CD1c-positive myeloid dendritic cell (primary cell): ENCODE measurements at regions not wholly inside any gene's neighbourhood (a gene's known extent, or its start where the extent isn't known, plus 50 kb on each side); places are given as distances from the start of the nearest gene placed in this dataset.
"Not testable (repeated sequence)": the region's sequence is repeated elsewhere in the genome, so short reads cannot be mapped to it uniquely, and the experiment has no call there.

Experiments used
- DNase-seq: peaks from one replicate; pipeline ENCODE4 v3.0.0-alpha.2; 2016; ENCODE audit errors: extremely low spot score

DNA sequence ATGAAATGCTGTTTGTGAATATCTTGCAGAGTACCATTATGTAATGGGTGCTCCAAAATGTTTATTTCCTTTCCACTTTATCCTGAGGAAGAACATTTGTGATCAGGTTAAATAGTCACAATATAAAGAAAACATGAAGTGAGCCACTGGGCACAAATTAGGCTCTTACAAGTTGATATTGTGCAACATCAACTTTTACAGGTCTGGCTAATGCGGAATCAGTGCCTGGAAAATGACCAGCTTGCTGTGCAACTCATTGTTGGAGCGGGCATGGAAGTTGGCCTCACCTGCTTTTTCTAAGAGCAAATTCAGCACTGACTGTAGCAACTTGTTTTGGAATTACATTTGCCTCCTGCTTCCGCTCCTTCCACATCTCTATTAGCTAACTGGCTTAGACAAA is 216.9 kb upstream of the PLPPR1 start:
- no peak for DNase-seq

DNA sequence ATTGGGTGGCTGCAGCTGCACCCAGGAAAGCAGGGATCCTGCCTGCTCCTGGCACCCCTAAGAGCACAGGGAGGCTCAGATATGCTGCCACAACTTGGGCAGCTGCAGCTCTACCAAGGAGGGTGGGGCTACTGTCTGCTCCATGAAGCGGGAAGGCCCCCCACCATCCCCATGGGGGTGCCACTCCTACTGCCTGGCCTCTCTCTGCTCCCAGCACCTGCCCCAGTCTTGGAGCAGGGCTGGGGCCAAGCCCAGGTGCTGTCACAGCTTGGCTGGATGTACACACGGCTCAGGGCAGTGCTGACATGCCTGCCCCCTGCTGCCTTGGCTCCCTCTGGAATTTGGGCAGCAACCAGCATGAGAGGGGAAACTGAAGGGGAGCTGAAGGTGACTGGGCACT is 214.7 kb upstream of the PLPPR1 start:
- no peak for DNase-seq

DNA sequence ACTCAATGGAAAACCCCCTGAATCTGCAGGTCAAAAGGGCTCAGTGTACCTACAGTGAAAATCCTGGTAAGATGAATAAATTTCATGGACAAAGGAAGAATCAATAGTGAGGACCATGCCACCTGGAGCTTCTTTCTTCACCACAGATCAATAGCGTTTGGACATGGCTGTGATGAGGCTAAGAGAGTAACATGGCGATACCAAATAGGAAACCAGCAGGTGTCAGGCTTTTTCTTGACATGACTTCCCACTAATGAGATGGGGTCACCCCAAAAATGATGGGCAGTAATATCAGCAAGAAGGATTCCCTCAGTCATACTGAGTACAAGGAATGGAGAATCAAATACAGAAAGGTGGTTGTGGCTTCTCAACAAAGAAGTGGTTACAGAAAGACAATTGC is 208.5 kb upstream of the PLPPR1 start:
- no peak for DNase-seq

DNA sequence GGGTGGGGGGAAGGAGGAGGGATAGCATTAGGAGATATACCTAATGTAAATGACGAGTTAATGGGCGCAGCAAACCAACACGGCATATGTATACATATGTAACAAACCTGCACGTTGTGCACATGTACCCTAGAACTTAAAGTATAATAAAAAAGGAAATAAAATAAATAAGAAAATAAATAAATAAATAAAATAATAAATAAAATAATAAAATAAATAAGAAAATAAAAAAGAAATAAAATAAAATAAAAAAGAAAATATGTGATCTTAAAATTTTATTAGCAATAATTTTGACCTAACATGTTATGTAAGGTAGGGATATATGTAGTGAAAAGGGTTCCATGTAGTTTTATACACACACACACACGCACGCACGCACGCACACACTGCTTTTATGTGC is 195.5 kb upstream of the PLPPR1 start:
- DNase-seq, result not testable (repeated sequence)

DNA sequence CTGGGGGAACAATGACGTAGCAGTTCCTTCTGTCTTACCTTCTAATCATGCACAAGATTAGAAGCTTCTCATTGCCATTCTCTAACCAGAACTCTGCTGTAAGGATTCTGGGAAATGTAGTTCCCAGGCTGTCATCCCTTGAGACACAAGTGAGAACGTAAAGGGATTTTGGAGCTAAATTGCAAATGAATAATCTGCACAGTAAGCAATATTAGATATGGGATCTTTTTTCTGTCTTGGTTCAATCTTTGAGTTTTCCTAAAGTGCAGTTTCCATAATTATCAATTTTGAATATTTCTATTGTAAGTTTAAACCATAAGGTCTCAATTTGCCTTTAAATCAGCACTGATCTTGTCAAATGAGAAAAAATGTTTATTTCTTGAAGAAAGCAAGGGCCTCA is 189.7 kb upstream of the PLPPR1 start:
- DNase-seq, result no peak

DNA sequence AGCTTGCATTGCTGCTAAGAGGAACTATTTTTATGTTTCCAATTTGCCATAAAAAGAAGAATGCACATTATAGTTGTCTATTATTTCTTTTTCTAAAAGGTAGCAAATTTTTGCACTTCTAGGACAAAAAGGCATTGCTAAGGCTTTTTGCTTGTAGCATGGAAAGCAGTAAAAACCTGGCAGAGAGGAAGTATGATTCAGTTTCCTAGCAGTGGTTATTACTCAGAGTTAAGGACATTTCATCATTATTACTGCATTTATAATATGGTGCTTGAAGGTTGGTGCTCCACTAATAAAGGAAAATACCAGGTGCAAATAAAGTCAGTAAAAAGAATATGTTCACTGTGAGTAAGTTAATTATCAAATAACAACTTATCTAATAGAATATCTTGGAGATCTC is 179.8 kb upstream of the PLPPR1 start:
- no peak for DNase-seq

DNA sequence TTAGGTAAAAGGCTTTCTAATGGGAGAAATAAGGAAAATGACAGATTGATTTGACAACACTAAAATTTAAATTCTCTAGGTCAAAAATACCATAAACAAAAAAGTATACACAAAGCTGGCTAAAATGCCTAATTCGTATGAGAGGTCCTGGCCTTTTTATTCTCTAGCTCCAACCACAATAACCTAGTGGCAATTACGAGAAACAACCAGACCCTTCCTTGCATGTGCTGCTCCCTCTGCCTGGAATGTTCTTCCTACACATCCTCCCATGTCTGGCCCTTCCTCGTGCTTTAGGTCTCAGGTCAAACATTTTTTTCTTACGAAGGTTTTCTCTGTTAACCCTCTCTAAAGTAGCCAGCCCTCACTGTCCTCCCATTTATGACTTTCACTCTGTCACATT is 176.4 kb upstream of the PLPPR1 start:
- DNase-seq, result no peak

DNA sequence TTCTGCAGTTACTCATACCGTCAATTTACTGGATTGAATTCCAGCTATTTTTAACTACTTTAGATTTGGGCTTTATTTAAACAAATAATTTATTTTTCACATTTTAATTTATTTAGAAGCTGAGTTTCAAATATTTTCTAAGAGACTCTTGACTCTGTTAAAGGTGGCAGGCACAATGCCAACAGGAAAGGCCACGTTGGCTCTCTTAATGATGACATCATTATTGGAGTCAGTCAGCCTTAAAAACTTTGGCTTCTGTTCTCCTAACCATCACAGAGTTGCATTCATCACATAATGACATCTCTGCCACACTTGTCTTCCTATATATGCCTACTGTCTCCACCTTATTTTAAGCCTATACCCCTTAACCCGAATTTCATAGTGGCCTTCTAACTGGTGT is 172.3 kb upstream of the PLPPR1 start:
- no peak for DNase-seq

DNA sequence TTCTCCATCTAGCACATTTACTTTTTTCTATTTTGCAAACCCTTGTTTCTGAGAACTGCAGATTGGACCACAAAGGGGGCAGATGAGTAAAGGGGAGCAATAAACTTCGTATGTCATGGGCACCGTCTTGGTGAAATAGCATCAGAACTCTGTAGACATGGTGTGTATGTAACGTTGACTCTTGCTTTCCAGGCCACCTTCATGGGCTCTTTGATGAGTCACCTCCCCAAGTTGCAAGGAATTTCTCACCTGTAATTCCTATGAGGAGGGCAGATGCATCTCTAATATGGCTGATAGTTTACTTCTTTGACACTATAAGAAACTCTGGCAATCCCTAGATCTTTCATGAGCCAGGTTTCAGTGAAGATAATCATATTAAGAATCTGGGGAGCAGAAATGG is 163.4 kb upstream of the PLPPR1 start:
- no peak for DNase-seq

DNA sequence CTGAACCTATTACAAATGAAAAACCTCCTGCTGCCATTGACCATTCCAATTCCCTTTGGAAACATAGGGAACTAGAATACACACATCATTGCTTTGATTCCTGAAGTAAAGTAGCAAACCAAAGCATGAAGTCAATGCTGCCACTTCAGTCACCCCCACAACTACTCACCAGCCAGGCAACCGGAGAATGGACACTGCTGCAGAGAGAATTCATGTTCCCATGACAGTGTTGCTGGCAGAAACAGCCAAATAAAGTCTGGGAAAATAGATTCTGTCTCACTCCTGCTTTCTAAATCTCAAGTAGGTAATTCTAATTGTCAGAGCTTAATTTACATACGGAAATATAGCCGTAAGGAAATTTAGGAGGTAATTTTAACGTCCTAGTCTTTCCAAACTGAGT is 162.9 kb upstream of the PLPPR1 start:
- no peak for DNase-seq

DNA sequence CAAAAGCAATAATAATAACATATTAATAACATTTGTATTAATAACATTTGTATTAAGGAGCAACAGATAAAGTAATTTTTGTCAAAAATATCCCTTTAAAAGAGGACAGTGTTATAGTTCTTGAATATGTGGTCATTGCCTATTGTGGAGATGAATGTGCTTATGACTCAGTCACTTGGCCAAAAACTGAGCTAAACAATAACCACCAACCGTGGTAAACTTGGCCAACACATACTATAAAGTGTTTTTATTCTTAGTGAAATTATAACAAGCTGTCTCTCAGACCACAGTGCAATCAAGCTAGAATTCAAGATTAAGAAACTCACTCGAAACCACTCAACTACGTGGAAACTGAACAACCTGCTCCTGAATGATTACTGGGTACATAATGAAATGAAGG is 159.2 kb upstream of the PLPPR1 start:
- no peak for DNase-seq

DNA sequence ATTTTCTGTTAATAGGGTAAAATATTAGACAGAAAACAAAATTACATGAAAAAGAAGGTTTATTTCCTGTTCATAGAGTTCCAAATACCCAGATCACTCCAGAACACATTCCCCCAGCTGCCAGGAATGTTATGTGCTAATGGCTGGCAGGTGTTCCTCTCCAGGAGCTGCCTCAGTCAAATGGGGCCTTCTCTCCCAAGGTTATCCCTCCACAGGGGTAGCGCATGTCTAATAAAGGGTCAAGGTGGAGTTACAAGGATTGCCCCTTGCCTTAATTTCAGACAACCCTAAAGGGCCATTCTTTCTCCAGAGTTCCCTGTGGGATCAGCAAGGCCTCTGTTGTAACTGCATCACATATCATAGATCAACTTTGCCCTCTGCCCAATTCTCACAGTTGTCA is 148.6 kb upstream of the PLPPR1 start:
- DNase-seq, result no peak

DNA sequence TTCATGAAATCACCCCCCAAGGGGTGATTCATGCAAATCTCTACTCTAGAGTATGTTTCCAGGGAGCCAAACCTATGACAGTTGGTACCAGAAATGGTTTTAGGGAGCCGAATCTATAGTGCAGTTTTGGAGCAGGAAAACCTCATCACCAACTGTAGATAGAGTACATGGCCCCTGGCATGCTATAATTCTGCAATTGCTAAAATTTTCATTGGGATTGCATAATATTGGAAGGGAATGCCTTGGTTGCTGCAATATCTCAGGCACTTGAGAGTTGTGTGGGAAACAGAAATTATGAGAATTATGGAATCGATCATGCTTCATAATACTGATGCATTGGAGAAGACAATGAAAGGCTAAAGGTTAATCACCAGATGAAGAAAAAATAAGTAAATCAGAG is 148.2 kb upstream of the PLPPR1 start:
- no peak for DNase-seq

DNA sequence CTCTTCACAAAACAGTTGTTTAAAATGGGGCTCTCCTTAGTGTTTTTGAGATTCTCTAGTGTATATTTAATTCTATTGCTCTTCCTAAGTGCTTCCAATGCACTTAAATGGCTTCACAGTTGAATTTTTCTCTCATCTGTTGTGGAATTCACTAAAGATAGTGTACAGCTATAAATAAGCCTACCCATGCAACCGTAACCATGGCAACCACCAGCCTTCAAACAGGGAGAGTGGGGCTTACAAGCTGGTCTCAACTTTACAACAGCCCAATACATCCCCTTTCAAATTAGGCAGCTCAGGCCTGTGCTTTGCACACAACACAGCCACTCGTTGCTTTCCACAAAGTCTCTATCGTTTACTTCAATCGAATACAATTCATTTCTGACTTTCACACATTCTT is 144.0 kb upstream of the PLPPR1 start:
- no peak for DNase-seq

DNA sequence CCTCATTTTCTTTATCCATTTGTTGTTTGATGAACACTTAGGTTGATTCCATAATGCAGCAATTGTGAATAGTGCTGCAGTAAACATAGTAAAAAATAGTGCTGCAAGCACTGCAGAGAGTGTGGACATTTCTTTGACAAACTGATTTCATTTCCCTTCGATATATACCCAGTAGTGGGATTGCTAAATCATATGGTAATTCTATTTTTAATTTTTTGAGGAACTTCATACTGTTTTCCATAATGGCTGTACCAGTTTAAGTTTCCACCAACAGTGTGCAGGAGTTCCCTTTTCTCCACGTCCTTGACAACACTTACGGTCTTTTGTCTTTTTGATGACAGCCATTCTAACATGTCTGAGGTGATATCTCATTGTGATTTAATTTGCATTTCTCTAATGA is 138.2 kb upstream of the PLPPR1 start:
- DNase-seq, result peak; percentile 5

DNA sequence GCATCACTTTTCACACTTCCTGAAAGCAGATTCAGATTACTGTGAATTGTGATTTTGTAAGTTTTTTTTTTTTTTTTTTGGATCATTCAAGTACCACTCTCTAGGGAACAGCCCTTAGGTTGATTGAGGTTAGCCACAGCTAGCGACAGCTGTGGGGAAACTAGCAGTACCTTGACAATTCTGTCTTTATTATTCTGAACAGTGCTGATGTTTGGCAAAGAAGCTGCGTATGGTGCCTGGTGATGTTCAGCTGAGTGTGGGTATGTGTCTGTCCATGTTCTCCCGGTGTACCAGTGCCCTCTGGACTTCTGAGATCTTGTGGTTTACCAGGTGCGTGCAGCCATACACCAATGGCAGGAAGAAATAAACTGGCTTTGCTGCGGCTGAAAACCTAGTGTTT is 117.3 kb upstream of the PLPPR1 start:
- DNase-seq, result no peak

DNA sequence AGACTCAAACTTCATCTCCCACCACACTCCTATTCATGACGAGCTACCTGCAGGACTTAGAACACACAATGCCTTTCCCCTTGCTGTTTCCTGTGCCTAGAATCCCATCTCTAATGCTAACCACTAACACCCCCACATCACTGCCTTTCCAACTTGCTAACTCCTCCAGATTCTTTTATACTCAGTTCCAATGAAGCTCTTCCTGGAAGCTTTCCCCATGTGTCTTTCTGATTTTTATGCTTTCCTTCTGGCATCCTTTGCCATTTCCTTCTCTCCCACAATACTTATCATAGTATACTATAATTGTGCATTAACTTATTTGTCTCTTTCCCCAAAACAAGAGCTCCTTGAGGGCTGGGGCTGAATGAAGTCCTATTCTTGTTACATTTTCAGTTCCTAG is 115.3 kb upstream of the PLPPR1 start:
- no peak for DNase-seq

DNA sequence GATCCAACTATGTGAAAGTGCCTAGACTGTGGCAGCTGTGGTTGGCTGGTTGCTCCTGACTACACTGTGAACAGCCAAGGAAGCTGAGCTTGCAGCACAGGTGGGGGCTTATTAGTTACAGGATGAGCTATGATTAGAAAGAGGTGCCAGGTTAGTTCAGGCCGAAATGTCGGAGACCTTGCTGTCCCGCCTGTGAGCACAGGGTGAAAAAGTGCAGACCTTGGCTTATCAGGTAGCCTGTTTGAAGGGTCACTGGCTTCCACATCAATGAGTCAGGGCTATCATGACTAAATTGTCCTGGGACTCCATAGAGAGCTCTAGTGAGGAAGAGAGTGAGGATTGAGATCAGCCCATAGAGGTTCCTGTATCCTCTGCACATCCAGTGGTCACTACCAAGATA is 114.3 kb upstream of the PLPPR1 start:
- DNase-seq, result no peak

DNA sequence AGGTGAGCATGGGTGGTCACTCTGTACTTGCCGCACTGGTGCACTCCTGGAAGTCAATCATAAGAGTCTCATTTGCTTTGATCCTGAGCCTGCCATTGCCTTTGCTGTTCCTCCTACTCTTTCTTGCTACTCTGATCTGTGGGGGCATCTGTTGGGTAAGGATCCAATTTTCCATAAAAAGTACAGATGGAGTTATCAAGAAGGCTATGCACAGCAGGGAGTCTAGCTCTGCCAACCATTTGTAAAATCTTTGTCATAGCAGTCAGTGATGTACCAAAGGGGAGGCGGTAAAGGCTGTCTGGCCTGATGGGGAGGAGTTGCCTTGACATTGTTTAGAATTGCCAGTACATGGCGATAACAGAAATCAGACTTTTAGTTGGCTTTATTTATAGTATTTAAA is 109.0 kb upstream of the PLPPR1 start:
- DNase-seq, result no peak

DNA sequence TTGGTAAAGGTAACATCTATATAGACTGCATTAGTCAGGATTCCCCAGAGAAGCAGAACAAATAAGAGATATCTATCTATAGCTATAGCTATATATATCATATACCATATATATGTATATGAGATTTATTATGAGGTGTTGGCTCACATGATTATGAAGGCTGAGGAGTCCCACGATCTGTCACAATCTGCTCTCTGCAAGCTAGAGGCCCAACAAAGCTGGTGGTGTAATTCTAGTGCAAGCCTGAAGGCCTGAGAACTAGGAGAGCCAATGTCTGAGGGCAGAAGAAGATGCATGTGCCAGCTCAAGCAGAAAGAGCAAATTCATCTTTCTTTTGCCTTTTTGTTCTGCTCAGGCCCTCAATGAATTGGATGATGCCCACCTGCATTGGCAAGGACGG is 102.2 kb upstream of the PLPPR1 start:
- no peak for DNase-seq

DNA sequence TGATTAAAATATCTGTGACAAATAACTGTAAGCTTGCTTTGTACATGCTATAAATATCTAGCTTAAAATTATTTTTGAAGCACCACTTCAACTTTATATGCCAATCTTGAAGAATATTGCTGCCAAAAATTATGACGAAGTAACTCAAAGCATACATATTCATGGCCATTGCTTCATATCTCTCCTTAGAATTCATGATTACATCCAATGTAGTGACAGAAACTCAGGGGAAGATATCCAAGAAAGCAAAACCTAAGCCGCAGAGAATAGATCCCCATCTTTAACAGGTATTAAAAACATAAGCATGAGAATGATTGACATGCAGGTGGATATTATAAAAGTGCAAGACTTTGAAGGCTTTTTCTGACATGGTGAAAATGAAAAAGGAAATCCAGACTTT is 100.8 kb upstream of the PLPPR1 start:
- DNase-seq, result no peak

DNA sequence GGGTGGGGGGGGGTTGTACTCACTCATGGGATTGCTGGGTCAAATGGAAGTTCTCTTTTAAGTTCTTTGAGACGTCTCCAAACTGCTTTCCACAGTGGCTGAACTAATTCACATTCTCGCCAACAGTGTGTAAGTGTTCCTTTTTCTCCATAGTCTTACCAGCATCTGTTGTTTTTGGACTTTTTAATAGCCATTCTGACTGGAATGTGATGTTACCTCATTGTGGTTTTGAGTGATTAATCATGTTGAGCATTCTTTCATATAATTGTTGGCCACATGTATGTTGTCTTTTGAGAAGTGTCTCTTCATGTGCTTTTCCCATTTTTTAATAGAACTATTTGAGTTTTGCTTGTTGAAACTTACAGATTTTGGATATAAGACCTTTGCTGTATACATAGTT is 94.9 kb upstream of the PLPPR1 start:
- DNase-seq, result no peak

DNA sequence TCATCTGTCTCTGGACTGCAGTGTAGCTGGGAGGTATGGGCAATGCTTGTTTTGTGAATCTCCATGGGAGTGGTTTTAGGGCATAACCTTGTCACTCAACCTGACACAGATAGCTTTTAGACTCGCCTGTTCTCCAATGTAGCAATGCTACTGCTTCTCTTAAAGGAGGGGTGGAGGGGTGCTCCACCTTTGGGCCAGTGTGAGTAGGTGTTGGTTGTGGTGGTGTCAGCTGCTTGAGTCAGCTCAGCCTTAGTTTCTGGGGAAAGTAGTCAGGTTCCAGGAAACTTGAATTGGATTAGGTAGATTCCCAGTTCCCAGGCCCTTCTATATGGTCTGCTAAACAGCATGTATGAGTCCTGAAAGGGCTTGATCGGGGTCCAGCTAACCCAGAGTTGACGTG is 91.1 kb upstream of the PLPPR1 start:
- DNase-seq, result no peak

DNA sequence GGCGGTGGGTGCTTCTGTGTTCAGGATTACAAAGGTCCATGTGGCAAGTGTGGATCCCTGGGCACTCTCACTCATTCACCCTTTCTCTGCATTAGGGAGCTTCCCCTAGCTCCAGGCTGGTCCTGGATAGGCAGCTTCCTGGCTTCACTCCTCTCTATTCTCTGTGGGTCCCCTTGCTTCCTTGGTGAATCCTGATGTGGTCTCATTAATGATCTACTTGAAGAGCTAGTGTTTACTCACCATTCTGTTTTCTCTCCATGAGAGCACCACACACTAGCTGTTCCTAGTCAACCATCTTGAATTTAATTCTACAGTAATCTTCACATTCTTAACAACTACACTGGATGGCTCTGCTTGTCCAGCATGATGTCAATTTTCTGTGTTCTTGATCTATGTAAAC is 90.0 kb upstream of the PLPPR1 start:
- DNase-seq, result no peak

DNA sequence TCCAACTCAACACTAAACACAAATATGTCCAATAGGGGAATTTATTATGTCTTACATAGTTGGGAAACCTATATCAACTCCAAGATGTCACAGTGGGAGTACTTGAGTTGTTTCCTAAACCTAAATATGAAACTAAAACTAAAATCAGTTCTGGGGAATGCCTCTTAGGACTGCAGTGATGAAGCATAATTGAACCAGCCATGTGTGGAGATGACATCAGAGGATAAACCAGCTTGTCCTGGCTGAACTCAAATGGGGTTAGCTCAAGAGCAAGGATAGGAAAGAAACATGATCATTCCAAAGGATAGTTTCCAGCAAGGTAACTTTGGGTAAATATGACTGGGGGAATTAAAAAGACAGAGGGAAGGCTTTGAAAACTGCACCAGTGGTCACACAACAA is 88.9 kb upstream of the PLPPR1 start:
- no peak for DNase-seq
